Activated CD4-positive, alpha-beta T cell treated with anti-CD3 and anti-CD28 coated beads, Interleukin-2, amount 10 ng/mL, durations not matched to agents 24 days and 14 days (primary cell): ENCODE measurements at regions not wholly inside any gene's neighbourhood (a gene's known extent, or its start where the extent isn't known, plus 50 kb on each side); places are given as distances from the start of the nearest gene placed in this dataset.
"Not testable (repeated sequence)": the region's sequence is repeated elsewhere in the genome, so short reads cannot be mapped to it uniquely, and the experiment has no call there.

Experiments used
- DNase-seq: peaks from one replicate; pipeline ENCODE4 v3.0.0; 2022
- H3K27ac Mint-ChIP-seq: one replicate; pipeline ENCODE4 v1.8.0; 2022; ENCODE audit warnings: mild to moderate bottlenecking, mixed read lengths
- H3K27me3 Mint-ChIP-seq: one replicate; pipeline ENCODE4 v1.8.0; 2022; ENCODE audit warnings: mixed read lengths
- H3K36me3 Mint-ChIP-seq: one replicate; pipeline ENCODE4 v1.8.0; 2022; ENCODE audit warnings: low read depth, mild to moderate bottlenecking, mixed read lengths
- H3K4me1 Mint-ChIP-seq: one replicate; pipeline ENCODE4 v1.8.0; 2021; ENCODE audit warnings: mixed read lengths
- H3K4me3 Mint-ChIP-seq: one replicate; pipeline ENCODE4 v1.8.0; 2022; ENCODE audit warnings: mild to moderate bottlenecking, moderate library complexity, mixed read lengths
- H3K9me3 Mint-ChIP-seq: one replicate; pipeline ENCODE4 v1.8.0; 2021; ENCODE audit warnings: mixed read lengths
- intact Hi-C: fragments of 100-400 bp; cut with micrococcal nuclease; formaldehyde crosslinking; loops from one replicate; pipeline ENCODE4 v1.15.1; 2023

GRCh38 chrX:104513162-104513561, 52.8 kb upstream of the IL1RAPL2 start:
- Mint-ChIP-seq H3K4me3 (no peak overlapping the region), H3K27ac (no peak overlapping the region), H3K9me3 (no peaks in the 10 kb centered on the region), H3K4me1 (no peaks in the 10 kb centered on the region), H3K36me3 (no peaks in the 10 kb centered on the region), H3K27me3 (no peaks in the 10 kb centered on the region)
- DNase-seq = no peak
- intact Hi-C loops = no loop called here

GRCh38 chrX:104510801-104511200, 55.2 kb upstream of the IL1RAPL2 start:
- Mint-ChIP-seq H3K9me3 (no peaks in the 10 kb centered on the region), H3K36me3 (no peaks in the 10 kb centered on the region), H3K27ac (no peak overlapping the region), H3K4me1 (no peaks in the 10 kb centered on the region), H3K27me3 (no peaks in the 10 kb centered on the region), H3K4me3 (no peak overlapping the region)
- DNase-seq = no peak
- intact Hi-C loops = no loop called here

GRCh38 chrX:104502460-104502859, 63.5 kb upstream of the IL1RAPL2 start:
- no peak overlapping the region for H3K4me3 Mint-ChIP-seq
- DNase-seq = no peak
- no peaks in the 10 kb centered on the region for H3K9me3 Mint-ChIP-seq
- H3K36me3 Mint-ChIP-seq = no peaks in the 10 kb centered on the region
- no peaks in the 10 kb centered on the region for H3K27me3 Mint-ChIP-seq
- intact Hi-C loops = no loop called here
- no peak overlapping the region for H3K27ac Mint-ChIP-seq
- no peaks in the 10 kb centered on the region for H3K4me1 Mint-ChIP-seq

GRCh38 chrX:104488811-104489210, 77.2 kb upstream of the IL1RAPL2 start:
- H3K27me3 Mint-ChIP-seq = no peaks in the 10 kb centered on the region
- H3K36me3 Mint-ChIP-seq = no peaks in the 10 kb centered on the region
- intact Hi-C loops = no loop called here
- no peak for DNase-seq
- no peak overlapping the region for H3K4me3 Mint-ChIP-seq
- no peaks in the 10 kb centered on the region for H3K9me3 Mint-ChIP-seq
- no peaks in the 10 kb centered on the region for H3K4me1 Mint-ChIP-seq
- no peak overlapping the region for H3K27ac Mint-ChIP-seq

- intact Hi-C loops = no loop called here
- no peak for DNase-seq
- no peak overlapping the region for H3K4me3 Mint-ChIP-seq
Measured at GRCh38 chrX:104486691-104487090, 79.3 kb upstream of the IL1RAPL2 start.

GRCh38 chrX:104482757-104483156, 83.2 kb upstream of the IL1RAPL2 start:
- Mint-ChIP-seq H3K9me3 (no peaks in the 10 kb centered on the region), H3K27ac (no peak overlapping the region), H3K27me3 (no peaks in the 10 kb centered on the region), H3K36me3 (no peaks in the 10 kb centered on the region), H3K4me3 (no peak overlapping the region), H3K4me1 (no peaks in the 10 kb centered on the region)
- no peak for DNase-seq
- intact Hi-C loops = no loop called here

More at GRCh38 chrX:104486691-104487090, 79.3 kb upstream of the IL1RAPL2 start:
- H3K9me3 Mint-ChIP-seq = no peaks in the 10 kb centered on the region
- no peaks in the 10 kb centered on the region for H3K4me1 Mint-ChIP-seq
- no peaks in the 10 kb centered on the region for H3K36me3 Mint-ChIP-seq
- no peaks in the 10 kb centered on the region for H3K27me3 Mint-ChIP-seq
- H3K27ac Mint-ChIP-seq = no peak overlapping the region

GRCh38 chrX:104469771-104470170, 96.2 kb upstream of the IL1RAPL2 start:
- no peak overlapping the region for H3K4me3 Mint-ChIP-seq
- H3K4me1 Mint-ChIP-seq = no peaks in the 10 kb centered on the region
- H3K27ac Mint-ChIP-seq = no peak overlapping the region
- no peak for DNase-seq
- H3K9me3 Mint-ChIP-seq = no peaks in the 10 kb centered on the region
- intact Hi-C loops = no loop called here
- no peaks in the 10 kb centered on the region for H3K27me3 Mint-ChIP-seq
- H3K36me3 Mint-ChIP-seq = no peaks in the 10 kb centered on the region

GRCh38 chrX:104459796-104460195, 106.2 kb upstream of the IL1RAPL2 start:
- H3K4me1 Mint-ChIP-seq = no peaks in the 10 kb centered on the region
- no peak overlapping the region for H3K4me3 Mint-ChIP-seq
- no peaks in the 10 kb centered on the region for H3K36me3 Mint-ChIP-seq
- H3K27ac Mint-ChIP-seq = no peak overlapping the region
- intact Hi-C loops = no loop called here
- no peaks in the 10 kb centered on the region for H3K27me3 Mint-ChIP-seq
- DNase-seq = no peak
- H3K9me3 Mint-ChIP-seq = peaks cover 3% of the 10 kb centered on the region

GRCh38 chrX:104457130-104457529, 108.9 kb upstream of the IL1RAPL2 start:
- H3K36me3 Mint-ChIP-seq, H3K4me1 Mint-ChIP-seq, H3K9me3 Mint-ChIP-seq, DNase-seq, H3K4me3 Mint-ChIP-seq, intact Hi-C loops, H3K27me3 Mint-ChIP-seq, H3K27ac Mint-ChIP-seq: not testable (repeated sequence)

GRCh38 chrX:104450316-104450715, 115.7 kb upstream of the IL1RAPL2 start:
- Mint-ChIP-seq H3K27me3 (no peaks in the 10 kb centered on the region), H3K36me3 (no peaks in the 10 kb centered on the region), H3K9me3 (no peaks in the 10 kb centered on the region), H3K4me1 (no peaks in the 10 kb centered on the region), H3K27ac (no peak overlapping the region), H3K4me3 (no peak overlapping the region)
- intact Hi-C loops = no loop called here
- DNase-seq = no peak

GRCh38 chrX:104445591-104445990, 120.4 kb upstream of the IL1RAPL2 start:
- H3K9me3 Mint-ChIP-seq = no peaks in the 10 kb centered on the region
- no peak for DNase-seq
- intact Hi-C loops = no loop called here
- H3K4me1 Mint-ChIP-seq = no peaks in the 10 kb centered on the region
- no peak overlapping the region for H3K4me3 Mint-ChIP-seq
- no peaks in the 10 kb centered on the region for H3K27me3 Mint-ChIP-seq
- no peaks in the 10 kb centered on the region for H3K36me3 Mint-ChIP-seq
- no peak overlapping the region for H3K27ac Mint-ChIP-seq

GRCh38 chrX:104435249-104435648, 130.8 kb upstream of the IL1RAPL2 start:
- no peak for DNase-seq
- Mint-ChIP-seq H3K4me1 (no peaks in the 10 kb centered on the region), H3K27ac (no peak overlapping the region), H3K36me3 (no peaks in the 10 kb centered on the region), H3K9me3 (no peaks in the 10 kb centered on the region), H3K27me3 (no peaks in the 10 kb centered on the region), H3K4me3 (no peak overlapping the region)
- intact Hi-C loops = no loop called here

- intact Hi-C loops = no loop called here
- Mint-ChIP-seq H3K27me3 (no peaks in the 10 kb centered on the region), H3K36me3 (no peaks in the 10 kb centered on the region), H3K27ac (no peak overlapping the region), H3K4me3 (no peak overlapping the region), H3K4me1 (no peaks in the 10 kb centered on the region), H3K9me3 (no peaks in the 10 kb centered on the region)
- no peak for DNase-seq
Measured at GRCh38 chrX:104432321-104432720, 133.7 kb upstream of the IL1RAPL2 start.

- DNase-seq = no peak
- Mint-ChIP-seq H3K27me3 (no peaks in the 10 kb centered on the region), H3K4me3 (no peak overlapping the region), H3K27ac (no peak overlapping the region), H3K4me1 (no peaks in the 10 kb centered on the region), H3K36me3 (no peaks in the 10 kb centered on the region), H3K9me3 (no peaks in the 10 kb centered on the region)
- intact Hi-C loops = no loop called here
Measured at GRCh38 chrX:104430742-104431119, 135.3 kb upstream of the IL1RAPL2 start.

GRCh38 chrX:104430072-104430741, 135.8 kb upstream of the IL1RAPL2 start:
- Mint-ChIP-seq H3K4me3 (no peak overlapping the region), H3K9me3 (no peaks in the 10 kb centered on the region), H3K27ac (no peak overlapping the region), H3K36me3 (no peaks in the 10 kb centered on the region), H3K27me3 (no peaks in the 10 kb centered on the region), H3K4me1 (no peaks in the 10 kb centered on the region)
- DNase-seq = no peak
- intact Hi-C loops = no loop called here
